Naive thymus-derived CD4-positive, alpha-beta T cell (primary cell): ENCODE measurements at regions not wholly inside any gene's neighbourhood (a gene's known extent, or its start where the extent isn't known, plus 50 kb on each side); places are given as distances from the start of the nearest gene placed in this dataset.

Experiments used
- ATAC-seq: fragments of 150-1000 bp; cut with Tn5 transposase; 2 replicates; pipeline ENCODE4 v1.10.0; 2021; ENCODE audit warnings: mild to moderate bottlenecking, moderate library complexity
- CTCF ChIA-PET: fragments of 350-600 bp; sonication (Branson Sonifier 250); formaldehyde crosslinking; loops from one replicate; lab custom pipeline; 2021; ENCODE audit warnings: antibody characterized with exemption; lab: Charles Lee
- POLR2A ChIA-PET: fragments of 350-600 bp; sonication (Branson Sonifier 250); formaldehyde crosslinking; loops from one replicate; lab custom pipeline; 2021; ENCODE audit warnings: antibody characterized with exemption, inconsistent platforms; lab: Charles Lee
- DNase-seq, 9 donors: peaks; one replicate each; pipeline versions ENCODE4 v3.0.0 to v3.0.0-alpha.2; 2020 to 2022; ENCODE audit warnings: mixed read lengths in 1 of 9
- H3K27ac ChIP-seq: one replicate; pipeline ENCODE4 v1.7.0; 2013; ENCODE audit warnings: mild to moderate bottlenecking, low read depth, low read length, moderate library complexity
- H3K27me3 ChIP-seq, 2 donors: one replicate each; pipeline ENCODE4 v1.7.0; 2013; ENCODE audit warnings: low read length in 2 of 2, mild to moderate bottlenecking in 2 of 2, moderate library complexity in 2 of 2; ENCODE audit not compliant: control insufficient read depth in 2 of 2, insufficient read depth in 2 of 2
- H3K36me3 ChIP-seq, 3 experiments: 1 replicate in 2 of 3; 2 replicates in 1 of 3; pipeline ENCODE4 v1.7.0; 2013; ENCODE audit warnings: low read length in 3 of 3, mild to moderate bottlenecking in 3 of 3, moderate library complexity in 1 of 3; ENCODE audit not compliant: insufficient read depth in 3 of 3, control insufficient read depth in 2 of 3
- H3K4me1 ChIP-seq, 2 donors: one replicate each; pipeline ENCODE4 v1.7.0; 2013; ENCODE audit warnings: low read length in 2 of 2, mild to moderate bottlenecking in 2 of 2, moderate library complexity in 1 of 2; ENCODE audit not compliant: control insufficient read depth in 2 of 2, insufficient read depth in 2 of 2
- H3K4me3 ChIP-seq: 2 replicates; pipeline ENCODE4 v1.7.0; 2013; ENCODE audit warnings: mild to moderate bottlenecking, low read length
- H3K9me3 ChIP-seq, 3 experiments: 1 replicate in 2 of 3; 2 replicates in 1 of 3; pipeline ENCODE4 v1.7.0; 2013; ENCODE audit warnings: low read length in 3 of 3; ENCODE audit not compliant: control insufficient read depth in 2 of 3
- H3K27ac Mint-ChIP-seq, 9 donors: one replicate each; pipeline ENCODE4 v1.8.0; 2020 to 2022; ENCODE audit warnings: mixed read lengths in 9 of 9, mild to moderate bottlenecking in 8 of 9, moderate library complexity in 5 of 9, inconsistent platforms in 2 of 9
- H3K27me3 Mint-ChIP-seq, 5 donors: one replicate each; pipeline ENCODE4 v1.8.0; 2021 to 2022; ENCODE audit warnings: mixed read lengths in 5 of 5, mild to moderate bottlenecking in 1 of 5
- H3K36me3 Mint-ChIP-seq, 5 donors: one replicate each; pipeline ENCODE4 v1.8.0; 2020 to 2022; ENCODE audit warnings: mixed read lengths in 5 of 5, mild to moderate bottlenecking in 3 of 5, inconsistent platforms in 1 of 5
- H3K4me1 Mint-ChIP-seq, 7 donors: one replicate each; pipeline ENCODE4 v1.8.0; 2020 to 2022; ENCODE audit warnings: mixed read lengths in 7 of 7, mild to moderate bottlenecking in 3 of 7, inconsistent platforms in 1 of 7
- H3K4me3 Mint-ChIP-seq, 10 donors: one replicate each; pipeline ENCODE4 v1.8.0; 2020 to 2022; ENCODE audit warnings: mild to moderate bottlenecking in 10 of 10, mixed read lengths in 10 of 10, moderate library complexity in 6 of 10, inconsistent platforms in 2 of 10
- H3K9me3 Mint-ChIP-seq, 11 donors: one replicate each; pipeline ENCODE4 v1.8.0; 2020 to 2022; ENCODE audit warnings: mixed read lengths in 11 of 11, mild to moderate bottlenecking in 4 of 11, inconsistent platforms in 1 of 11, moderate library complexity in 1 of 11
- intact Hi-C, 2 donors: fragments of 100-400 bp; cut with micrococcal nuclease; formaldehyde crosslinking; loops; one replicate each; pipeline ENCODE4 v1.15.1; 2023

DNA sequence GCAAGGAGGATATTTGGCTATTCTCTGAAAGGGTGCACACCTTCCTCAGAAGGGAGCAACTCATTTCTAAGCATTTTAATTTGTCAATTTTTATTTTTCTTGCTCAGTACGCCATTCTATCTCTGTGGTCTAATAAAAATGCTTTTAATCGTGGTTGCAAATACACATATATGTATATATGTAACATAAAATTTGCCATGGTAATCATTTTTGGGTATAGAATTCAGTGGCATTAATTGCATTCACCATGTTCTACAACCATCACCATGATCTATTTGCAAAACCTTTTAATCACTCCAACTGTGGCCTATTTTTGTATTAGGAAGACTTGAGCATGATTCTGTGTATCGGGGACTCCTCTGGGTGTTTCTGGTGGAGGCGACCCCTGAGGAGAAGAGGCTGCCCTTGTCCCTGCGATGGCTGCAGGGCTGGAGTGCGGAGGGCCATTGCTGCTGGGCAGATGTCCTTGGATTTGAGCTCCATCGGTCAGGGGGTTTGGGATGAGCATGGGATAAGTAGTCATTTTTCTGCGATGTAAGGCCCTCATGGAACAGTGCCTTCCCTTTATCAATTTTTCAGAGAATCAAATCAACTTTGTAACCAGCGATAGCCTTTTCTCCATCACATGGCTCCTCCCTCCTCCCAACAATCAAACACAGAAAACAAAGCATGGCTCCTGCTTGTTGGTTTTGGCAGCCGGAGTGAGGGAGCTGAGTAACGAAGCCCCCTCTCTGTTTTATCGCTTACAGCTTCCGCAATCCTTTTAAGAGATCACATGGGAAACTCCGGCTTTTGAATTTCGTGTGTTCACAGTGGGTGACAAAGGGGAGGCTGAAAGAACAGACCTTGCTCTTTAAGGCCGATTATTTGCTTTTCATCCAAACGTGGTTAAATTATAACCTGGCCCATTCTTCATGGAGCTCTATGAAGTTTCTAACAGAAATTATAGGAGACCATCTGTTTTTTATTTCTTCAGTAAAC is 187.3 kb downstream of the TENT4A start:
- DNase-seq = no peak
- Histone ChIP-seq H3K27me3 (no peaks in the 10 kb centered on the region), H3K4me3 (no peak overlapping the region), H3K27ac (no peak overlapping the region), H3K4me1 (no peaks in the 10 kb centered on the region), H3K36me3 (no peaks in the 10 kb centered on the region), H3K9me3 (no peaks in the 10 kb centered on the region)
- no peak for ATAC-seq
- Mint-ChIP-seq H3K4me3 (no peak overlapping the region), H3K9me3 (peaks cover 0 to 7% (median 0%) of the 10 kb centered on the region in 11 donors), H3K27me3 (peaks cover 0 to 3% (median 0%) of the 10 kb centered on the region in 5 donors), H3K4me1 (no peaks in the 10 kb centered on the region), H3K36me3 (no peaks in the 10 kb centered on the region), H3K27ac (no peak overlapping the region)
- POLR2A ChIA-PET = no interaction called here
- intact Hi-C loops = no loop called here
- CTCF ChIA-PET = no interaction called here

DNA sequence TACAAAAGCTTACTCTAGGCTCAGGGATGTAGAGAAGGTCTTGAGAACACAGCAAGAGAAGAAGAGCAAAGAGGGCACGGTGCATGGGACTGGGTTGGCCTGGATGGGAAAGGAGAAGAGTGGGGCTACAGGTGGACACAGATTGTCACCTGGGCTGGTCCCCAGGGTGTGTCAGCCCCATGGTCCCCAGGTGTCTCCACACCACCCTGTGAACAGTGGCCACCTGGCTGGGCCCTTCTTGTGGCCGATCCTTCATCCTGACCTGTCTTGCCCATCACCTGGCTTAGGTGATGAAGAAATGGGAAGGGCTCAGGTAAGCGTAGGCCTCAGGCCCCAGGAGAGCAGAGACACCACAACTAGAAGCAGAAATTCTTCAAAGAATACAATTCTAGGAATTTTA is 188.9 kb downstream of the TENT4A start:
- Histone ChIP-seq H3K4me3 (no peak overlapping the region), H3K4me1 (no peaks in the 10 kb centered on the region), H3K9me3 (no peaks in the 10 kb centered on the region), H3K36me3 (no peaks in the 10 kb centered on the region), H3K27me3 (no peaks in the 10 kb centered on the region), H3K27ac (no peak overlapping the region)
- intact Hi-C loops = no loop called here
- Mint-ChIP-seq H3K36me3 (no peaks in the 10 kb centered on the region), H3K9me3 (peaks cover 0 to 5% (median 0%) of the 10 kb centered on the region in 11 donors), H3K27ac (no peak overlapping the region), H3K4me3 (no peak overlapping the region), H3K27me3 (peaks cover 0 to 3% (median 0%) of the 10 kb centered on the region in 5 donors), H3K4me1 (no peaks in the 10 kb centered on the region)
- ChIA-PET POLR2A (no interaction called here), CTCF (no interaction called here)
- ATAC-seq = no peak
- no peak for DNase-seq

DNA sequence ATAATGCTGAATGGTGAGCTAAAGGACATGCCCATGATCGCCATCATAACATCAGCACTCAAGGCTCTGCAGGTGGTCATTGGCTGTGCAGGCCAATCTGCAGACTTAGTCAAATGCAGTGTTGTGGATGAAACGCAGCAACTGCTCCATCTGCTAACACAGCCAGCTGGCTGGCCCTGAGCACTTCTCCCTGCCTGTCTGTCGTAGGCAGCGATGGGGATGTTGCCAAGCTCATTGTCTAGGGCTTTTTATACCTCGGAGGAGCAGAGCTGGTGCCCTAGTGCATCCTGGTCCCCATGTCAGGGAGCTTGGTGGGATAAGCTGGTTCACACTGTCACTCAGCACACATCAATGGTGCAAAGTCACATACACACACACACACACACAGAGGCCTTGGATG is 189.4 kb downstream of the TENT4A start:
- H3K4me3 ChIP-seq = no peak overlapping the region
- no peaks in the 10 kb centered on the region for H3K9me3 ChIP-seq
- ChIA-PET POLR2A (no interaction called here), CTCF (no interaction called here)
- H3K27me3 ChIP-seq = no peaks in the 10 kb centered on the region
- Mint-ChIP-seq H3K4me1 (no peaks in the 10 kb centered on the region), H3K27ac (no peak overlapping the region), H3K4me3 (no peak overlapping the region), H3K9me3 (peaks cover 0 to 5% (median 0%) of the 10 kb centered on the region in 11 donors), H3K27me3 (peaks cover 0 to 8% (median 0%) of the 10 kb centered on the region in 5 donors), H3K36me3 (no peaks in the 10 kb centered on the region)
- no peak overlapping the region for H3K27ac ChIP-seq
- no peaks in the 10 kb centered on the region for H3K4me1 ChIP-seq
- no peak for ATAC-seq
- intact Hi-C loops = no loop called here
- DNase-seq = no peak
- H3K36me3 ChIP-seq = no peaks in the 10 kb centered on the region

DNA sequence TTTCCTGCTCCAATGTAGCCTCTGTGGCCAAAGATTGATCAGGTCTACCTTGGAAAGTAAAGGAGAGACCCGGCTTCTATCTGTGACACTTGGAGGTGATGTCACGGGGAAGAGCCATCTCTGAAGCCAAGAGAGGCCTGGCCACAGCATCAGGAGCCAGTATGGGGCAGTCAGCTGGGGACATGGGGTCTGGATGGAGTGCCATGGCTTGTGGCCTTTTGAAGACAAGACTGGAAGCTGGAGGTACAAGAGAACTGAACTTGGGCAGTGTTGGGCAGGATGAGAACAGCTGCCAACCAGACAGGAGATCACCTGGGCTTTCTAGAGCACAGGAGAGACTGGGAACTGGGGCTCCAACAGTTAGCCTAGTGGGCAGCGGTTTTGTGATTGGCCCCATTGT is 190.7 kb downstream of the TENT4A start:
- ChIA-PET CTCF (no interaction called here), POLR2A (no interaction called here)
- Histone ChIP-seq H3K36me3 (no peaks in the 10 kb centered on the region), H3K27me3 (no peaks in the 10 kb centered on the region), H3K4me1 (no peaks in the 10 kb centered on the region), H3K9me3 (no peaks in the 10 kb centered on the region), H3K27ac (no peak overlapping the region), H3K4me3 (no peak overlapping the region)
- Mint-ChIP-seq H3K27ac (no peak overlapping the region), H3K4me1 (no peaks in the 10 kb centered on the region), H3K36me3 (no peaks in the 10 kb centered on the region), H3K9me3 (no peaks in the 10 kb centered on the region), H3K27me3 (peaks cover 0 to 9% (median 0%) of the 10 kb centered on the region in 5 donors), H3K4me3 (no peak overlapping the region)
- no peak for ATAC-seq
- no peak for DNase-seq
- intact Hi-C loops = no loop called here

DNA sequence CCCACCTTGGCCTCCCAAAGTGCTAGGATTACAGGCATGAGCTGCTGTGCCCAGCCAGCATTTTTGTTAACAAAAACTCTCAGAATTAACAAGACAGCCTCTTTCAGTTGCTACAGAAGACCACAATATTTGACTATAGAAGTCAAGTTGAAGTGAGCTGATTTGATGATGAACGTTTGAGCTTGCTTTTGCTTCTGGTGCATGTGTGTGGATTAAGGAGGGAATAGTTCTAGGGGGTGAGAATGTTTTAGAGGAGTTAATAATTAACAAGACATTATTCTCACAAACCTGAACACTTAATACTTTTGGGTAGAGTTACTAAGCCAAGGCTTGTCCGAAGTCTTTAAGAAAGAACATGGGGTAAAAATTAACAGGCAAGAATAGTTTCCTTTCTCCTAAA is 191.6 kb downstream of the TENT4A start:
- POLR2A ChIA-PET = no interaction called here
- H3K27me3 Mint-ChIP-seq = peaks cover 0 to 9% (median 0%) of the 10 kb centered on the region in 5 donors

DNA sequence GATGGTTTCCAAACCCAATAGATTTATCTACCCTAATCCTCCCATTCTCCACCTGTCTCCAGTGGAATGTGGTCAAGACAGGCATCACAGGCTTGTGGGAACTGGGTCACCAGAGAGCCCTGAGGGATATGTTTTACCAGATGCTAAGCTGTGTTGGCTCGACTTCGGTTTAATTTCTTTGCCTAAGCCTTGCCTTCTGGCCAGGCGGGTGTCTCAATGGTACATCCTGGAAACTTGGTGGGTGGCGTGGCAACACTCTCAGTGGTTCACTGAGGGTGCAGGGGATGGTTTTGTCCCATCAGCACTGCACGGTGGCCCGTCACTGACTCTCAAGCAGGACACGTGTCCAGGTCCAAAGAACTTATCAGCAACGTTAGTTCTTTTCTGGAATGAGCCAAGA is 192.2 kb downstream of the TENT4A start:
- Mint-ChIP-seq H3K4me1 (no peaks in the 10 kb centered on the region), H3K9me3 (peaks cover 0 to 2% (median 0%) of the 10 kb centered on the region in 11 donors), H3K27me3 (peaks cover 0 to 9% (median 0%) of the 10 kb centered on the region in 5 donors), H3K36me3 (no peaks in the 10 kb centered on the region), H3K4me3 (no peak overlapping the region), H3K27ac (no peak overlapping the region)
- no peak overlapping the region for H3K4me3 ChIP-seq
- no peaks in the 10 kb centered on the region for H3K9me3 ChIP-seq
- CTCF ChIA-PET = no interaction called here
- H3K27ac ChIP-seq = no peak overlapping the region
- ATAC-seq (no peak), DNase-seq (no peak)
- intact Hi-C loops = no loop called here
- no peaks in the 10 kb centered on the region for H3K4me1 ChIP-seq
- POLR2A ChIA-PET = no interaction called here
- no peaks in the 10 kb centered on the region for H3K27me3 ChIP-seq
- no peaks in the 10 kb centered on the region for H3K36me3 ChIP-seq

More for the DNA sequence above, 191.6 kb downstream of the TENT4A start:
- Mint-ChIP-seq H3K9me3 (peaks cover 0 to 2% (median 0%) of the 10 kb centered on the region in 11 donors), H3K4me1 (no peaks in the 10 kb centered on the region), H3K4me3 (no peak overlapping the region), H3K36me3 (no peaks in the 10 kb centered on the region), H3K27ac (peak overlapping the region in 1 of 9 donors; percentile 17)
- intact Hi-C loops = no loop called here
- DNase-seq = no peak
- H3K9me3 ChIP-seq = no peaks in the 10 kb centered on the region
- no peak for ATAC-seq
- no peak overlapping the region for H3K27ac ChIP-seq
- H3K27me3 ChIP-seq = no peaks in the 10 kb centered on the region
- no peaks in the 10 kb centered on the region for H3K4me1 ChIP-seq
- H3K36me3 ChIP-seq = no peaks in the 10 kb centered on the region
- H3K4me3 ChIP-seq = no peak overlapping the region
- CTCF ChIA-PET = no interaction called here

DNA sequence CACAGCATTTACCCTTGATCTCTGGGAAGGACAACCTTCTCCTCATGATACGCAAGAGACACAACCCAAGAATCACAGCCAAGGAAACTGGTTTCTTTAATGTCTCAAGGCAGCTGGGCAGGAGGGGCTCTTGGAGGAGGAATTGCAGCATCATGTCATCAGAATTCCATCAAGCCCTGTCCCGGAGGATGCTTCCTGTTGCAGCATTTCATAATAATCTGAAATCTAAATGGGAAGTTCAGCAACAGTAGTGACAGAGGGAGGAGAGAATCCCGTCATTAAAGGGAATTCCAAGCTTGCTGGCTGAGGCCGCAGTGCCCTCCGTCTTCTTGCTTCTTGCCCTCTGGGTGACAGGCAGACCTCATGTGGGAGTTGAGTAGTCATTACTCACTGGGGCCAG is 192.7 kb downstream of the TENT4A start:
- Mint-ChIP-seq H3K4me1 (no peaks in the 10 kb centered on the region), H3K4me3 (no peak overlapping the region), H3K27me3 (peaks cover 0 to 9% (median 0%) of the 10 kb centered on the region in 5 donors), H3K27ac (no peak overlapping the region), H3K9me3 (peaks cover 0 to 2% (median 0%) of the 10 kb centered on the region in 11 donors), H3K36me3 (no peaks in the 10 kb centered on the region)
- intact Hi-C loops = no loop called here
- no peaks in the 10 kb centered on the region for H3K9me3 ChIP-seq
- CTCF ChIA-PET = no interaction called here
- ATAC-seq (no peak), DNase-seq (no peak)
- no peaks in the 10 kb centered on the region for H3K27me3 ChIP-seq
- no peaks in the 10 kb centered on the region for H3K4me1 ChIP-seq
- no peak overlapping the region for H3K4me3 ChIP-seq
- POLR2A ChIA-PET = no interaction called here
- no peaks in the 10 kb centered on the region for H3K36me3 ChIP-seq
- H3K27ac ChIP-seq = no peak overlapping the region
